Prostate gland (tissue), 2 donors: ENCODE measurements at regions not wholly inside any gene's neighbourhood (a gene's known extent, or its start where the extent isn't known, plus 50 kb on each side); places are given as distances from the start of the nearest gene placed in this dataset.

Experiments
- DNase-seq: peaks from one replicate; pipeline ENCODE4 v3.0.0-alpha.2; 2019; ENCODE audit warnings: low spot score
- H3K27ac ChIP-seq, 2 donors: fragments of 200-600 bp; sonication (generic); 2 replicates each; pipeline ENCODE4 v1.5.1; 2017 to 2019
- H3K27me3 ChIP-seq: fragments of 200-600 bp; sonication (generic); replicated peaks from 2 replicates; pipeline ENCODE4 v1.5.1; 2019; ENCODE audit not compliant: insufficient read depth
- H3K36me3 ChIP-seq, 2 donors: fragments of 200-600 bp; sonication (generic); 1 replicate in 1 of 2; 2 replicates in 1 of 2; pipeline versions ENCODE4 v1.5.1 to v1.8.1; 2017 to 2019
- H3K4me1 ChIP-seq: fragments of 200-600 bp; sonication (generic); replicated peaks from 2 replicates; pipeline ENCODE4 v1.5.1; 2019
- H3K4me3 ChIP-seq, 2 donors: fragments of 200-600 bp; sonication (generic); 2 replicates each; pipeline ENCODE4 v1.5.1; 2017 to 2019
- H3K9me3 ChIP-seq: fragments of 200-600 bp; sonication (generic); 2 replicates; pipeline ENCODE4 v1.5.1; 2017
- POLR2A ChIP-seq: fragments of 450-650 bp; IDR thresholded peaks from one replicate; pipeline ENCODE4 v1.6.1; 2016; ENCODE audit warnings: antibody characterized with exemption, mild to moderate bottlenecking
- POLR2AphosphoS5 ChIP-seq: sonication (generic); formaldehyde crosslinking; IDR thresholded peaks from one replicate; pipeline ENCODE4 v1.6.1; 2017; ENCODE audit warnings: antibody characterized with exemption
- WGBS: methylation state at CpG from one replicate; pipeline ENCODE4 v1.1.5; 2018; 5-methylcytosine and 5-hydroxymethylcytosine counted together
- intact Hi-C: fragments of 100-400 bp; cut with DNase I; formaldehyde crosslinking; loops from one replicate; pipeline ENCODE4 v1.14.2; 2022
- TF ChIP-seq, protein P1 (sequence below), 4 experiments: fragments of 200-600 bp in 2 of 4; fragments of 450-650 bp in 2 of 4; sonication (generic) in 2 of 4; IDR thresholded peaks; 1 replicate in 3 of 4; 2 replicates in 1 of 4; pipeline ENCODE4 v1.5.1; 2016 to 2019; ENCODE audit warnings: antibody characterized with exemption in 4 of 4, mild to moderate bottlenecking in 2 of 4, moderate library complexity in 2 of 4

DNA sequence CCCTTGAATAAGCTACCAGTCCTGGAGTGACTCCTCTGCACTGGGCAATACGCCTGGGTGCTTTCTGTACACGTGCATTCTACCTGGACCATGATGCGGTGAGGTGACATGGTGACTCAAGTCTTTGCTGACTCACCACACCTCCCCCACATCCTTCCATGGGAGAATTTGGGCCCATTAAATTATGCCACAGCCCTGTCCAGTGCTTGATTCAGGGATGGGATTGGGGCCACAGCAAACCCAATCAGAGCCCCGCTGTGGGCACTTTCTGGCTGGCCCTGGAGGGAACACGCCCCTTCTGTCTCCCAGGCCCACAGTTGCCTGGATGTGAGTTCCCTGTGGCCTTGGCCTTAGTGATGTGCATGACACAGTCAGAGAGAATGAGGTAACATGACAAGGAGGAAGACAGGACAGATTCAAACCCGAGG, 86.9 kb downstream of the LRRC30 start:
- Histone ChIP-seq H3K4me3 (no peak overlapping the region), H3K27me3 (no peaks in the 10 kb centered on the region), H3K4me1 (no peaks in the 10 kb centered on the region), H3K9me3 (no peaks in the 10 kb centered on the region), H3K36me3 (no peaks in the 10 kb centered on the region), H3K27ac (no peak overlapping the region)
- DNase-seq: no peak
- TF ChIP-seq POLR2AphosphoS5 (no peak), POLR2A (no peak)
- TF ChIP-seq, protein P1, sequence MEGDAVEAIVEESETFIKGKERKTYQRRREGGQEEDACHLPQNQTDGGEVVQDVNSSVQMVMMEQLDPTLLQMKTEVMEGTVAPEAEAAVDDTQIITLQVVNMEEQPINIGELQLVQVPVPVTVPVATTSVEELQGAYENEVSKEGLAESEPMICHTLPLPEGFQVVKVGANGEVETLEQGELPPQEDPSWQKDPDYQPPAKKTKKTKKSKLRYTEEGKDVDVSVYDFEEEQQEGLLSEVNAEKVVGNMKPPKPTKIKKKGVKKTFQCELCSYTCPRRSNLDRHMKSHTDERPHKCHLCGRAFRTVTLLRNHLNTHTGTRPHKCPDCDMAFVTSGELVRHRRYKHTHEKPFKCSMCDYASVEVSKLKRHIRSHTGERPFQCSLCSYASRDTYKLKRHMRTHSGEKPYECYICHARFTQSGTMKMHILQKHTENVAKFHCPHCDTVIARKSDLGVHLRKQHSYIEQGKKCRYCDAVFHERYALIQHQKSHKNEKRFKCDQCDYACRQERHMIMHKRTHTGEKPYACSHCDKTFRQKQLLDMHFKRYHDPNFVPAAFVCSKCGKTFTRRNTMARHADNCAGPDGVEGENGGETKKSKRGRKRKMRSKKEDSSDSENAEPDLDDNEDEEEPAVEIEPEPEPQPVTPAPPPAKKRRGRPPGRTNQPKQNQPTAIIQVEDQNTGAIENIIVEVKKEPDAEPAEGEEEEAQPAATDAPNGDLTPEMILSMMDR (IDR thresholded peaks at IDR 0.05): no peak
- intact Hi-C loops: no loop called here
- WGBS: 88% methylated on average over 6 of the region's 6 CpGs

GRCh38 chr18:7319161-7319560, 88.3 kb downstream of the LRRC30 start:
- H3K9me3 ChIP-seq: no peaks in the 10 kb centered on the region
- H3K4me3 ChIP-seq: no peak overlapping the region
- intact Hi-C loops: no loop called here
- H3K27me3 ChIP-seq: no peaks in the 10 kb centered on the region
- no peaks in the 10 kb centered on the region for H3K4me1 ChIP-seq
- no peak overlapping the region for H3K27ac ChIP-seq
- WGBS: 64% methylated on average over 10 of the region's 10 CpGs
- no peaks in the 10 kb centered on the region for H3K36me3 ChIP-seq
- TF ChIP-seq, protein P1 (IDR thresholded peaks at IDR 0.05): no peak
- TF ChIP-seq POLR2AphosphoS5 (no peak), POLR2A (no peak)
- no peak for DNase-seq

DNA sequence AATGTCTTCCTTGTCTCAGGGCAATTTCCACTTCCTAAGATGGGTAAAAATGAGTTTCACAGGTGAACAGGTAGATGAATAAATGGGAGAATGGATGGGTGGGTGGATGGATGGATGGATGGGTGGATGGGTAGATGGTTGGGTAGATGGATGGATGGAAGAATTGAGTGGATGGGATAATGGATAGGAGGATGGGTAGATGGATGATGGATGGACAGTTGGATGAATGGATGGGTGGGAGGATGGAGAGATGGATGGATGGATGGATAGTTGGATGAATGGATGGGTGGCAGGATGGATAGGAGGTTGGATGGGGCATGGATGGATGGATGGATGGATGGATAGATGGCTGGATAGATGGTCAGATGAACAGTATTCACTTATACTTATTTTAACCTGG, 90.9 kb downstream of the LRRC30 start:
- intact Hi-C loops: no loop called here
- Histone ChIP-seq H3K27ac (no peak overlapping the region), H3K36me3 (no peaks in the 10 kb centered on the region), H3K27me3 (no peaks in the 10 kb centered on the region), H3K4me3 (no peak overlapping the region), H3K9me3 (no peaks in the 10 kb centered on the region), H3K4me1 (no peaks in the 10 kb centered on the region)
- TF ChIP-seq POLR2AphosphoS5: no peak
- TF ChIP-seq, protein P1 (IDR thresholded peaks at IDR 0.05): no peak
- no peak for TF ChIP-seq POLR2A
- DNase-seq: no peak

- H3K27me3 ChIP-seq: no peaks in the 10 kb centered on the region
- 51% methylated on average over 8 of the region's 8 CpGs for WGBS
Observed at GRCh38 chr18:7322817-7323485, 92.1 kb downstream of the LRRC30 start.

GRCh38 chr18:7325126-7325430, 94.2 kb downstream of the LRRC30 start:
- H3K4me3 ChIP-seq: no peak overlapping the region
- H3K9me3 ChIP-seq: no peaks in the 10 kb centered on the region
- H3K4me1 ChIP-seq: no peaks in the 10 kb centered on the region
- intact Hi-C loops: no loop called here
- H3K36me3 ChIP-seq: no peaks in the 10 kb centered on the region
- H3K27ac ChIP-seq: no peak overlapping the region
- 75% methylated on average over 5 of the region's 5 CpGs for WGBS
- no peak for DNase-seq
- peaks cover 2% of the 10 kb centered on the region for H3K27me3 ChIP-seq
- TF ChIP-seq POLR2AphosphoS5: no peak
- TF ChIP-seq, protein P1 (IDR thresholded peaks at IDR 0.05): no peak
- no peak for TF ChIP-seq POLR2A

More at GRCh38 chr18:7322817-7323485, 92.1 kb downstream of the LRRC30 start:
- no peak for DNase-seq
- H3K4me3 ChIP-seq: no peak overlapping the region
- H3K36me3 ChIP-seq: no peaks in the 10 kb centered on the region
- H3K9me3 ChIP-seq: no peaks in the 10 kb centered on the region
- H3K27ac ChIP-seq: no peak overlapping the region
- no peaks in the 10 kb centered on the region for H3K4me1 ChIP-seq
- TF ChIP-seq POLR2AphosphoS5: no peak
- TF ChIP-seq POLR2A: no peak
- TF ChIP-seq, protein P1 (IDR thresholded peaks at IDR 0.05): no peak
- intact Hi-C loops: no loop called here
